Loucy (cell line): ENCODE measurements at regions not wholly inside any gene's neighbourhood (a gene's known extent, or its start where the extent isn't known, plus 50 kb on each side); places are given as distances from the start of the nearest gene placed in this dataset.
A peak's percentile ranks its signal among the peaks of the same experiment; 100 is the strongest.

Source experiments
- H2AFZ ChIP-seq: fragments of 200-600 bp; sonication (generic); 2 replicates; pipeline ENCODE4 v1.6.0; 2016; ENCODE audit warnings: antibody characterized with exemption, mild to moderate bottlenecking, low read length, moderate library complexity
- H3F3A ChIP-seq: fragments of 200-600 bp; 2 replicates; pipeline ENCODE4 v1.6.0; 2016; ENCODE audit warnings: antibody characterized with exemption, low read depth, mild to moderate bottlenecking
- H3K27me3 ChIP-seq: fragments of 200-600 bp; sonication (generic); 2 replicates; pipeline ENCODE4 v1.6.1; 2014; ENCODE audit warnings: low read length, mild to moderate bottlenecking; ENCODE audit not compliant: insufficient read depth, poor library complexity, severe bottlenecking
- H3K36me3 ChIP-seq: fragments of 200-600 bp; sonication (generic); 2 replicates; pipeline ENCODE4 v1.6.1; 2016; ENCODE audit warnings: low read length; ENCODE audit not compliant: insufficient read depth
- H3K4me1 ChIP-seq: fragments of 200-600 bp; sonication (generic); 2 replicates; pipeline ENCODE4 v1.5.1; 2014; ENCODE audit warnings: low read length, mild to moderate bottlenecking; ENCODE audit not compliant: insufficient read depth, poor library complexity, severe bottlenecking
- H3K4me2 ChIP-seq: fragments of 200-600 bp; sonication (generic); 2 replicates; pipeline ENCODE4 v1.6.0; 2014; ENCODE audit warnings: antibody characterized with exemption, low read length, low read depth, mild to moderate bottlenecking; ENCODE audit not compliant: poor library complexity, severe bottlenecking
- H3K4me3 ChIP-seq: fragments of 200-600 bp; sonication (generic); 2 replicates; pipeline ENCODE4 v1.5.1; 2014; ENCODE audit warnings: low read length, mild to moderate bottlenecking, mixed read lengths; ENCODE audit not compliant: poor library complexity, severe bottlenecking
- H3K79me2 ChIP-seq: fragments of 200-600 bp; sonication (generic); 2 replicates; pipeline ENCODE4 v1.6.1; 2014; ENCODE audit warnings: low read length; ENCODE audit not compliant: insufficient read depth
- H3K9ac ChIP-seq: fragments of 200-600 bp; sonication (generic); 2 replicates; pipeline ENCODE4 v1.6.0; 2014; ENCODE audit warnings: mild to moderate bottlenecking, low read depth, low read length, moderate library complexity; ENCODE audit not compliant: poor library complexity, severe bottlenecking
- H3K9me2 ChIP-seq: fragments of 200-600 bp; sonication (generic); replicated peaks from 2 replicates; pipeline ENCODE4 v1.6.1; 2016; ENCODE audit warnings: low read depth, low read length, mixed read lengths
- H3K9me3 ChIP-seq: fragments of 200-600 bp; sonication (generic); 2 replicates; pipeline ENCODE4 v1.6.1; 2014; ENCODE audit warnings: mild to moderate bottlenecking, antibody characterized with exemption, low read length, low read depth; ENCODE audit not compliant: insufficient read depth
- H4K20me1 ChIP-seq: fragments of 200-600 bp; sonication (generic); 2 replicates; pipeline ENCODE4 v1.6.0; 2014; ENCODE audit warnings: antibody characterized with exemption, low read length, mild to moderate bottlenecking; ENCODE audit not compliant: insufficient read depth, poor library complexity, severe bottlenecking
- EZH2phosphoT487 ChIP-seq: fragments of 200-600 bp; IDR thresholded peaks from 2 replicates; pipeline ENCODE4 v1.6.1; 2018; ENCODE audit warnings: antibody characterized with exemption, mild to moderate bottlenecking, moderate library complexity, borderline replicate concordance
- TF ChIP-seq, protein P1 (sequence below): fragments of 200-600 bp; sonication (generic); conservative IDR thresholded peaks from 2 replicates; pipeline ENCODE4 v1.5.1; 2014; ENCODE audit warnings: mild to moderate bottlenecking, antibody characterized with exemption, low read length

- TF ChIP-seq, protein P1, sequence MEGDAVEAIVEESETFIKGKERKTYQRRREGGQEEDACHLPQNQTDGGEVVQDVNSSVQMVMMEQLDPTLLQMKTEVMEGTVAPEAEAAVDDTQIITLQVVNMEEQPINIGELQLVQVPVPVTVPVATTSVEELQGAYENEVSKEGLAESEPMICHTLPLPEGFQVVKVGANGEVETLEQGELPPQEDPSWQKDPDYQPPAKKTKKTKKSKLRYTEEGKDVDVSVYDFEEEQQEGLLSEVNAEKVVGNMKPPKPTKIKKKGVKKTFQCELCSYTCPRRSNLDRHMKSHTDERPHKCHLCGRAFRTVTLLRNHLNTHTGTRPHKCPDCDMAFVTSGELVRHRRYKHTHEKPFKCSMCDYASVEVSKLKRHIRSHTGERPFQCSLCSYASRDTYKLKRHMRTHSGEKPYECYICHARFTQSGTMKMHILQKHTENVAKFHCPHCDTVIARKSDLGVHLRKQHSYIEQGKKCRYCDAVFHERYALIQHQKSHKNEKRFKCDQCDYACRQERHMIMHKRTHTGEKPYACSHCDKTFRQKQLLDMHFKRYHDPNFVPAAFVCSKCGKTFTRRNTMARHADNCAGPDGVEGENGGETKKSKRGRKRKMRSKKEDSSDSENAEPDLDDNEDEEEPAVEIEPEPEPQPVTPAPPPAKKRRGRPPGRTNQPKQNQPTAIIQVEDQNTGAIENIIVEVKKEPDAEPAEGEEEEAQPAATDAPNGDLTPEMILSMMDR, result no peak
- no peak for TF ChIP-seq EZH2phosphoT487
- Histone ChIP-seq H3F3A (no peaks in the 10 kb centered on the region), H3K4me3 (peak overlapping the region; percentile 81), H3K79me2 (peaks cover 64% of the 10 kb centered on the region), H3K4me1 (peaks cover 56% of the 10 kb centered on the region), H3K36me3 (peaks cover 3% of the 10 kb centered on the region; the same call in 1 of the 2 replicates), H2AFZ (no peak overlapping the region), H3K27me3 (peaks cover under 1% of the 10 kb centered on the region), H3K9me3 (no peaks in the 10 kb centered on the region), H3K9ac (peak overlapping the region; percentile 72), H3K4me2 (peak overlapping the region; percentile 82), H3K9me2 (no peaks in the 10 kb centered on the region), H4K20me1 (peaks cover 61% of the 10 kb centered on the region)
Measured at GRCh38 chr7:112937651-112938415, 147.6 kb upstream of the TMEM168 start.

- peaks cover 3% of the 10 kb centered on the region; the same call in 1 of the 2 replicates for H3K36me3 ChIP-seq
- no peaks in the 10 kb centered on the region for H3K9me3 ChIP-seq
- H3K9me2 ChIP-seq, result no peaks in the 10 kb centered on the region
- peaks cover 91% of the 10 kb centered on the region for H4K20me1 ChIP-seq
- H2AFZ ChIP-seq, result no peak overlapping the region
- no peak for TF ChIP-seq EZH2phosphoT487
- TF ChIP-seq, protein P1, result no peak
- H3K4me2 ChIP-seq, result peak overlapping the region; percentile 82
- no peak overlapping the region for H3K9ac ChIP-seq
- H3K4me3 ChIP-seq, result peak overlapping the region; percentile 18
- no peaks in the 10 kb centered on the region for H3F3A ChIP-seq
- no peaks in the 10 kb centered on the region for H3K27me3 ChIP-seq
- peaks cover 81% of the 10 kb centered on the region for H3K4me1 ChIP-seq
- H3K79me2 ChIP-seq, result peaks cover 99% of the 10 kb centered on the region
Measured at GRCh38 chr7:112933598-112933997, 143.4 kb upstream of the TMEM168 start.

DNA sequence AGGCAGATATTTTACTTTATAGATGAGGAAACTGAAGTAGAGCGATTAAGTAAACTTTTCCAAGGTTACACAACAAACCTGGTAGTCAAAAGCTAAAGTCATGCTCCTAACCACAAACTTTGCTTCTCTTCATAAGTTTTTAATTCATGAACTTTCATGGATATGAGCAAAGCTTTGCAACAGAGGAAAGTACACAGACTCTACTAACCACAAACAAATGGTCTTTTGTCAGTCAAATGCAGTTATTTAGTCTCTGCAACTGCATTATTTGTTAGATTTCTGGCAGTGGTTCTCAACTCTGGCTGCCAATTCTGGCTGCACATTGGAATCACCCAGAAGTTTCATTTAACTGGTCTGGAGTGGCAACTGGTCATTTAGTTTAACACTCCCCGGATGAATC lies 140.6 kb upstream of the TMEM168 start:
- Histone ChIP-seq H4K20me1 (peaks cover 84% of the 10 kb centered on the region), H3K27me3 (no peaks in the 10 kb centered on the region), H3K4me1 (peaks cover 61% of the 10 kb centered on the region), H3K9ac (no peak overlapping the region), H3K36me3 (peaks cover 3% of the 10 kb centered on the region; the same call in 1 of the 2 replicates), H3K9me3 (no peaks in the 10 kb centered on the region), H3K9me2 (no peaks in the 10 kb centered on the region), H3K79me2 (peaks cover 93% of the 10 kb centered on the region), H2AFZ (no peak overlapping the region), H3K4me2 (peak overlapping the region; percentile 51), H3K4me3 (peak overlapping the region; percentile 11), H3F3A (no peaks in the 10 kb centered on the region)
- no peak for TF ChIP-seq EZH2phosphoT487
- TF ChIP-seq, protein P1, result no peak
